Stimulated activated CD8-positive, alpha-beta memory T cell treated with anti-CD3 and anti-CD28 coated beads, Interleukin-4, amount 100 ng/mL, for 24 hours (primary cell): ENCODE measurements at regions not wholly inside any gene's neighbourhood (a gene's known extent, or its start where the extent isn't known, plus 50 kb on each side); places are given as distances from the start of the nearest gene placed in this dataset.
"Not testable (repeated sequence)": the region's sequence is repeated elsewhere in the genome, so short reads cannot be mapped to it uniquely, and the experiment has no call there.

Experiments
- DNase-seq: peaks from one replicate; pipeline ENCODE4 v3.0.0-alpha.2; 2020; ENCODE audit warnings: low read depth

GRCh38 chr6:2302482-2302881 is 57.1 kb upstream of the GMDS start:
- not testable (repeated sequence) for DNase-seq

GRCh38 chr6:2296781-2297180 is 51.4 kb upstream of the GMDS start:
- DNase-seq, result no peak
